WERI-Rb-1 (cell line): ENCODE measurements at regions not wholly inside any gene's neighbourhood (a gene's known extent, or its start where the extent isn't known, plus 50 kb on each side); places are given as distances from the start of the nearest gene placed in this dataset.

Experiments
- DNase-seq: peaks from one replicate; pipeline ENCODE4 v3.0.0-alpha.2; 2020
- H3K27ac ChIP-seq: fragments of 250-450 bp; sonication (Bioruptor Pico); 2 replicates; pipeline ENCODE4 v1.5.1; 2020; ENCODE audit warnings: mild to moderate bottlenecking, moderate library complexity
- H3K27me3 ChIP-seq: fragments of 250-450 bp; sonication (Bioruptor Pico); 2 replicates; pipeline ENCODE4 v1.5.1; 2021; ENCODE audit warnings: mild to moderate bottlenecking, low read depth, moderate library complexity; ENCODE audit not compliant: insufficient read depth, severe bottlenecking
- H3K36me3 ChIP-seq: fragments of 250-450 bp; sonication (Bioruptor Pico); 2 replicates; pipeline ENCODE4 v1.5.1; 2020; ENCODE audit warnings: mild to moderate bottlenecking, moderate library complexity
- H3K4me3 ChIP-seq: 2 replicates; pipeline ENCODE4 v1.5.1; 2011; ENCODE audit warnings: low read depth, mild to moderate bottlenecking, control low read depth, low read length
- H3K9me3 ChIP-seq: fragments of 250-450 bp; sonication (Bioruptor Pico); 2 replicates; pipeline ENCODE4 v1.5.1; 2021; ENCODE audit warnings: mild to moderate bottlenecking, moderate library complexity; ENCODE audit not compliant: severe bottlenecking
- CTCF ChIP-seq: IDR thresholded peaks from 2 replicates; pipeline ENCODE4 v1.5.1; 2011; ENCODE audit warnings: low read depth, mild to moderate bottlenecking, control low read depth, inconsistent platforms, low read length

GRCh38 chrX:109873983-109874382, 128.9 kb upstream of the TMEM164 start:
- Histone ChIP-seq H3K27me3 (peaks cover 27% of the 10 kb centered on the region), H3K4me3 (no peak overlapping the region), H3K36me3 (no peaks in the 10 kb centered on the region), H3K27ac (no peak overlapping the region), H3K9me3 (no peaks in the 10 kb centered on the region)
- no peak for DNase-seq
- TF ChIP-seq CTCF = no peak

- Histone ChIP-seq H3K27me3 (peaks cover 27% of the 10 kb centered on the region), H3K36me3 (no peaks in the 10 kb centered on the region), H3K9me3 (no peaks in the 10 kb centered on the region), H3K4me3 (no peak overlapping the region), H3K27ac (no peak overlapping the region)
- no peak for DNase-seq
- no peak for TF ChIP-seq CTCF
These were observed 128.4 kb upstream of the TMEM164 start for GRCh38 chrX:109874548-109874947.

- no peaks in the 10 kb centered on the region for H3K9me3 ChIP-seq
- no peak overlapping the region for H3K27ac ChIP-seq
- TF ChIP-seq CTCF = no peak
- no peak overlapping the region for H3K4me3 ChIP-seq
- peaks cover 27% of the 10 kb centered on the region for H3K27me3 ChIP-seq
- DNase-seq = no peak
- H3K36me3 ChIP-seq = no peaks in the 10 kb centered on the region
These were observed 127.1 kb upstream of the TMEM164 start for GRCh38 chrX:109875831-109876230.

GRCh38 chrX:109878236-109878635, 124.7 kb upstream of the TMEM164 start:
- no peak for TF ChIP-seq CTCF
- Histone ChIP-seq H3K4me3 (no peak overlapping the region), H3K27me3 (peaks cover 36% of the 10 kb centered on the region), H3K27ac (no peak overlapping the region), H3K36me3 (no peaks in the 10 kb centered on the region), H3K9me3 (no peaks in the 10 kb centered on the region)
- no peak for DNase-seq

- H3K27me3 ChIP-seq = peaks cover 33% of the 10 kb centered on the region
- no peaks in the 10 kb centered on the region for H3K9me3 ChIP-seq
- TF ChIP-seq CTCF = no peak
- H3K4me3 ChIP-seq = no peak overlapping the region
- no peak for DNase-seq
- no peaks in the 10 kb centered on the region for H3K36me3 ChIP-seq
- no peak overlapping the region for H3K27ac ChIP-seq
These were observed 122.9 kb upstream of the TMEM164 start for GRCh38 chrX:109879991-109880390.

GRCh38 chrX:109880629-109881028, 122.3 kb upstream of the TMEM164 start:
- Histone ChIP-seq H3K27me3 (peaks cover 33% of the 10 kb centered on the region), H3K36me3 (no peaks in the 10 kb centered on the region), H3K27ac (no peak overlapping the region), H3K9me3 (no peaks in the 10 kb centered on the region), H3K4me3 (no peak overlapping the region)
- DNase-seq = no peak
- TF ChIP-seq CTCF = no peak
